Mesendoderm (in vitro differentiated cells): ENCODE measurements at regions not wholly inside any gene's neighbourhood (a gene's known extent, or its start where the extent isn't known, plus 50 kb on each side); places are given as distances from the start of the nearest gene placed in this dataset.

Source experiments
- DNase-seq: peaks from one replicate; pipeline ENCODE4 v3.0.0; 2013
- H2AK5ac ChIP-seq: 2 replicates; pipeline ENCODE4 v1.6.1; 2013; ENCODE audit warnings: low read length, inconsistent platforms
- H2BK120ac ChIP-seq: 2 replicates; pipeline ENCODE4 v1.6.1; 2013; ENCODE audit warnings: low read depth, mild to moderate bottlenecking, low read length, moderate library complexity, mixed read lengths
- H2BK15ac ChIP-seq: replicated peaks from 2 replicates; pipeline ENCODE4 v1.6.1; 2013; ENCODE audit warnings: low read depth, mild to moderate bottlenecking, moderate library complexity
- H2BK5ac ChIP-seq: 2 replicates; pipeline ENCODE4 v1.6.1; 2013; ENCODE audit warnings: low read length, inconsistent platforms
- H3K18ac ChIP-seq: 2 replicates; pipeline ENCODE4 v1.6.1; 2013; ENCODE audit warnings: mild to moderate bottlenecking, low read length, mixed read lengths
- H3K23ac ChIP-seq: one replicate; pipeline ENCODE4 v1.6.1; 2013; ENCODE audit warnings: low read length
- H3K27ac ChIP-seq: 2 replicates; pipeline ENCODE4 v1.5.1; 2013; ENCODE audit warnings: low read depth, mild to moderate bottlenecking, inconsistent platforms, low read length, moderate library complexity
- H3K27me3 ChIP-seq: 2 replicates; pipeline ENCODE4 v1.6.1; 2013; ENCODE audit warnings: low read length, control low read depth, mild to moderate bottlenecking, inconsistent platforms; ENCODE audit not compliant: insufficient read depth, poor library complexity
- H3K36me3 ChIP-seq: 2 replicates; pipeline ENCODE4 v1.6.1; 2013; ENCODE audit warnings: low read length, inconsistent platforms; ENCODE audit not compliant: control insufficient read depth, insufficient read depth
- H3K4ac ChIP-seq: one replicate; pipeline ENCODE4 v1.6.1; 2013; ENCODE audit warnings: low read depth, mild to moderate bottlenecking, low read length, moderate library complexity
- H3K4me1 ChIP-seq: 2 replicates; pipeline ENCODE4 v1.6.1; 2013; ENCODE audit warnings: low read depth, low read length, inconsistent platforms; ENCODE audit not compliant: control insufficient read depth
- H3K4me2 ChIP-seq: 2 replicates; pipeline ENCODE4 v1.6.1; 2013; ENCODE audit warnings: low read length
- H3K4me3 ChIP-seq: 2 replicates; pipeline ENCODE4 v1.5.1; 2013; ENCODE audit warnings: mild to moderate bottlenecking, low read length
- H3K56ac ChIP-seq: one replicate; pipeline ENCODE4 v1.6.1; 2013; ENCODE audit warnings: low read length
- H3K79me1 ChIP-seq: 2 replicates; pipeline ENCODE4 v1.6.1; 2013; ENCODE audit warnings: low read length, inconsistent platforms
- H3K79me2 ChIP-seq: 2 replicates; pipeline ENCODE4 v1.6.1; 2013; ENCODE audit warnings: mild to moderate bottlenecking, low read length; ENCODE audit not compliant: control insufficient read depth, insufficient read depth
- H3K9ac ChIP-seq: 2 replicates; pipeline ENCODE4 v1.6.1; 2013; ENCODE audit warnings: low read length, inconsistent platforms
- H4K5ac ChIP-seq: one replicate; pipeline ENCODE4 v1.6.1; 2013; ENCODE audit warnings: low read length
- H4K8ac ChIP-seq: one replicate; pipeline ENCODE4 v1.6.1; 2013; ENCODE audit warnings: low read depth, mild to moderate bottlenecking, control low read depth, low read length, moderate library complexity
- WGBS: extraction: QIAGEN DNeasy Blood & Tissue Kit; methylation state at CpG from one replicate; pipeline ENCODE4 v1.1.7; 2013; ENCODE audit warnings: low lambda C conversion rate, missing lambda C conversion rate; ENCODE audit not compliant: insufficient coverage; ENCODE audit errors: extremely low coverage; 5-methylcytosine and 5-hydroxymethylcytosine counted together

DNA sequence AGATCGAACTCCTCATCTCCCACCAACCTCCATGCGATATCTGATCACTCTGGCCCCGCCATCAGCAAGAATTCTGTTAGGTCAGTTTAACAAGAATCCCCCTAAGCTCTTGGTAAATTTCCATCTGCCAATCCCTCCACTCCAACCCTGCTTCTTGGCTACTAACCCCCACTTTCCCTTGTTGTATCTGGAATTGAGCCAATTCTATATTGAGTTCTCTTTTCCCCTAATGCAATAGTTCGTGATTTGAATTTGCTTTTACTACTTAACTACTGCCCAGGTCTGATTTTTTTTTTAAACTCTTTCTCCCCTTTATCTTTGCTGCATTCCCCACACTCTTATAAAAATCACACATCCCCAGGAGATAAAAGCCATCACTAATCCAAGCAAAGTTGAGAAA lies 159.3 kb upstream of the STK17B start:
- H4K8ac ChIP-seq = no peak overlapping the region
- H3K4me1 ChIP-seq = no peaks in the 10 kb centered on the region
- H3K4me2 ChIP-seq = no peak overlapping the region
- H2BK5ac ChIP-seq = no peak overlapping the region
- H3K27me3 ChIP-seq = no peaks in the 10 kb centered on the region
- no peak overlapping the region for H3K56ac ChIP-seq
- H3K27ac ChIP-seq = no peak overlapping the region
- WGBS = no CpG with 5 or more reads among the region's 4 CpGs
- no peak overlapping the region for H3K23ac ChIP-seq
- no peak overlapping the region for H3K4ac ChIP-seq
- no peak overlapping the region for H3K18ac ChIP-seq
- H3K79me2 ChIP-seq = no peaks in the 10 kb centered on the region
- no peak overlapping the region for H4K5ac ChIP-seq
- peak; percentile 49 for DNase-seq
- no peak overlapping the region for H3K9ac ChIP-seq
- no peak overlapping the region for H2AK5ac ChIP-seq
- no peak overlapping the region for H3K4me3 ChIP-seq
- no peaks in the 10 kb centered on the region for H3K36me3 ChIP-seq
- no peaks in the 10 kb centered on the region for H3K79me1 ChIP-seq
- no peak overlapping the region for H2BK15ac ChIP-seq
- no peak overlapping the region for H2BK120ac ChIP-seq

GRCh38 chr2:196331143-196331542 lies 159.8 kb upstream of the STK17B start:
- Histone ChIP-seq H3K79me1 (no peaks in the 10 kb centered on the region), H3K9ac (no peak overlapping the region), H3K27ac (no peak overlapping the region), H3K27me3 (no peaks in the 10 kb centered on the region), H2BK5ac (no peak overlapping the region), H3K18ac (peak overlapping the region; percentile 8), H2BK120ac (no peak overlapping the region), H3K4me1 (no peaks in the 10 kb centered on the region), H3K79me2 (no peaks in the 10 kb centered on the region), H4K8ac (no peak overlapping the region), H3K4me2 (no peak overlapping the region), H3K4ac (no peak overlapping the region), H3K23ac (no peak overlapping the region), H3K56ac (no peak overlapping the region), H4K5ac (no peak overlapping the region), H3K36me3 (no peaks in the 10 kb centered on the region), H3K4me3 (no peak overlapping the region), H2BK15ac (no peak overlapping the region), H2AK5ac (no peak overlapping the region)
- no peak for DNase-seq
- WGBS = no CpG with 5 or more reads among the region's 5 CpGs

GRCh38 chr2:196331851-196332250 lies 160.5 kb upstream of the STK17B start:
- Histone ChIP-seq H3K36me3 (no peaks in the 10 kb centered on the region), H3K9ac (no peak overlapping the region), H3K56ac (no peak overlapping the region), H2BK120ac (no peak overlapping the region), H3K79me2 (no peaks in the 10 kb centered on the region), H3K18ac (no peak overlapping the region), H2AK5ac (no peak overlapping the region), H2BK15ac (no peak overlapping the region), H4K8ac (no peak overlapping the region), H3K4me3 (no peak overlapping the region), H3K23ac (no peak overlapping the region), H3K79me1 (no peaks in the 10 kb centered on the region), H2BK5ac (no peak overlapping the region), H3K4me2 (no peak overlapping the region), H4K5ac (no peak overlapping the region), H3K4me1 (no peaks in the 10 kb centered on the region), H3K27me3 (no peaks in the 10 kb centered on the region), H3K27ac (no peak overlapping the region), H3K4ac (no peak overlapping the region)
- no peak for DNase-seq
- WGBS = no CpG with 5 or more reads among the region's 4 CpGs

DNA sequence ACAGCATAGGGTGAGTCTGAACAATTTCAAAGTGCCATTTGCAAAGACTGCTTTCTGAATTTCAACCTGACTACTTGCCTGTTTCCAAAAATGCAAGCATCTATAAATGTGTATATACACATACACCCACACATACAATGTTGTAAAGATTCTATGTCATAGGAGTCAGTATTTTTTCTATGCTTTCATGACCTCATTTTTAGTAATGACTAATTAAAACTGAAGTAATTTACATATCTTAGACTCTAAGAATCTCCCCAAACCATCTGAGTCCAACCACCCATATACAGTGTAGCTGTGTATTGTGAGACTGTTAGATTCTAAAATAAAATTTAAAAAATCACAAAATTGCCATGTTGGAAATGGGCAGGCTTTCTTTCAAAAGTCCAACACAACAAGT lies 162.0 kb upstream of the STK17B start:
- Histone ChIP-seq H3K4me3 (no peak overlapping the region), H3K18ac (no peak overlapping the region), H3K27ac (no peak overlapping the region), H3K79me2 (no peaks in the 10 kb centered on the region), H4K8ac (no peak overlapping the region), H3K23ac (no peak overlapping the region), H3K79me1 (no peaks in the 10 kb centered on the region), H3K27me3 (no peaks in the 10 kb centered on the region), H2BK15ac (no peak overlapping the region), H3K4me1 (no peaks in the 10 kb centered on the region), H3K4ac (no peak overlapping the region), H3K36me3 (no peaks in the 10 kb centered on the region), H2AK5ac (no peak overlapping the region), H3K4me2 (no peak overlapping the region), H3K56ac (no peak overlapping the region), H3K9ac (no peak overlapping the region), H4K5ac (no peak overlapping the region), H2BK5ac (no peak overlapping the region), H2BK120ac (no peak overlapping the region)
- DNase-seq = no peak

DNA sequence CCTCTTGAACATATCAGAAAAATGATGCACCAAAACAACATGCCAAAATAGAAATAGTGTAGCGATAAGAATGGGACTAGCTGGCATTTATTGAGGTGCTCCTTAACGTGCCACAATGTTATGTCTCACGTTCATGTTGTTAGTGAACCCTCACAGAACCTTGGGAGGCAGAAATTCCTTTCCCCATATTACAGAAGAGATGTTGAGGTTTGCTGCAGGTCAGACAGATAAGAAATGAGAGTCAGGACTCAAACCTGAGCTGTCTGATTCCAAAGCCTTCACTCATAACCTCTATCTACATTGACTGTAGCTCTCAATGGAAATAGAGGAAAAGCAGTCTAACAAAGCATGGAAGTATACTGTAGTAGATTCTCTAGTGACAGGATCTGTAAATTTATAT lies 163.3 kb upstream of the STK17B start:
- Histone ChIP-seq H3K36me3 (no peaks in the 10 kb centered on the region), H3K79me1 (no peaks in the 10 kb centered on the region), H2BK5ac (no peak overlapping the region), H2AK5ac (no peak overlapping the region), H3K18ac (no peak overlapping the region), H3K79me2 (no peaks in the 10 kb centered on the region), H4K5ac (no peak overlapping the region), H3K9ac (no peak overlapping the region), H4K8ac (no peak overlapping the region), H3K4me1 (no peaks in the 10 kb centered on the region), H2BK15ac (no peak overlapping the region), H3K4me2 (no peak overlapping the region), H2BK120ac (no peak overlapping the region), H3K27me3 (no peaks in the 10 kb centered on the region), H3K56ac (no peak overlapping the region), H3K4me3 (no peak overlapping the region), H3K23ac (no peak overlapping the region), H3K4ac (no peak overlapping the region), H3K27ac (no peak overlapping the region)
- WGBS = no CpG with 5 or more reads among the region's 3 CpGs
- DNase-seq = no peak

- Histone ChIP-seq H3K4me1 (no peaks in the 10 kb centered on the region), H2BK5ac (no peak overlapping the region), H4K5ac (no peak overlapping the region), H3K36me3 (no peaks in the 10 kb centered on the region), H3K9ac (no peak overlapping the region), H3K4me2 (no peak overlapping the region), H3K79me1 (no peaks in the 10 kb centered on the region), H3K56ac (no peak overlapping the region), H3K27ac (no peak overlapping the region), H2BK120ac (no peak overlapping the region), H3K79me2 (no peaks in the 10 kb centered on the region), H3K27me3 (no peaks in the 10 kb centered on the region), H3K18ac (no peak overlapping the region), H2AK5ac (no peak overlapping the region), H3K23ac (no peak overlapping the region), H2BK15ac (no peak overlapping the region), H3K4ac (no peak overlapping the region), H3K4me3 (no peak overlapping the region), H4K8ac (no peak overlapping the region)
- whole genome bisulfite sequencing = no CpG with 5 or more reads among the region's 6 CpGs
- DNase-seq = peak; percentile 94
These were observed 163.8 kb upstream of the STK17B start for GRCh38 chr2:196335221-196335634.
